ENCODE measurements at regions not wholly inside any gene's neighbourhood (a gene's known extent, or its start where the extent isn't known, plus 50 kb on each side); places are given as distances from the start of the nearest gene placed in this dataset.

DNA sequence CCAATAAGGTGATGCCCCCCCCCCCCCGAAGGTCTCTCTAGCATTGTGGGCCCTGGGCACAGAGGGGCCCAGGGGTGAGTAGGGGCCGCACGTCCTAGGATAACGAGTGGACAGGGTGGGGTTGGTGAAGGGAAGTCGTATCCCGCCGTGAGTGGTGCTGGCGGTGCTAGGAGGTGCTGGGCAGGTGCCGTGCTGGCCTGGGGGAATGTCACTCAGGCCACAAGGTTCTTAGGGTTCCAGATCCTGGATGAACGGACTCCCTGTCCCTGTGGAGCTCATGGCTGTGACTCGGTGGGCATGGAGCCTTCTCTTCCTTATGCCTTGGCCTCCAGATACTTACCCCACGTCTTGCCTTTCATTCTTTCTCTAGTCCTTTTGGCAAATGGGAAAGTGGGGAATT, 157.4 kb upstream of the SOX1 start:
- ChIA-PET CTCF (no interaction called here), POLR2A (no interaction called here)
- no peak for DNase-seq
- Histone ChIP-seq H3K4me1 (ENCODE audit: control insufficient read depth in 2 of 2, insufficient read depth in 2 of 2, low read length in 2 of 2) (no peaks in the 10 kb centered on the region), H3K4me3 (ENCODE audit: low read length) (no peak overlapping the region), H3K9me3 (ENCODE audit: control insufficient read depth in 2 of 3, low read length in 3 of 3) (no peaks in the 10 kb centered on the region), H3K27me3 (ENCODE audit: control insufficient read depth in 2 of 2, insufficient read depth in 2 of 2, low read length in 2 of 2) (no peaks in the 10 kb centered on the region), H3K36me3 (ENCODE audit: control insufficient read depth in 2 of 3, insufficient read depth in 3 of 3, low read length in 3 of 3) (no peaks in the 10 kb centered on the region), H3K27ac (ENCODE audit: low read depth, low read length) (no peak overlapping the region)
- H3K9me3 Mint-ChIP-seq, result peaks cover 0 to 4% (median 0%) of the 10 kb centered on the region in 11 donors
- H3K36me3 Mint-ChIP-seq, result no peaks in the 10 kb centered on the region
- no peak overlapping the region for H3K27ac Mint-ChIP-seq
- H3K27me3 Mint-ChIP-seq, result peaks cover 0 to 51% (median 3%) of the 10 kb centered on the region in 5 donors
- ATAC-seq, result no peak
- no peak overlapping the region for H3K4me3 Mint-ChIP-seq
- peaks cover 0 to 3% (median 0%) of the 10 kb centered on the region in 7 donors for H3K4me1 Mint-ChIP-seq
- intact Hi-C loops (cut with micrococcal nuclease), result no loop called here

DNA sequence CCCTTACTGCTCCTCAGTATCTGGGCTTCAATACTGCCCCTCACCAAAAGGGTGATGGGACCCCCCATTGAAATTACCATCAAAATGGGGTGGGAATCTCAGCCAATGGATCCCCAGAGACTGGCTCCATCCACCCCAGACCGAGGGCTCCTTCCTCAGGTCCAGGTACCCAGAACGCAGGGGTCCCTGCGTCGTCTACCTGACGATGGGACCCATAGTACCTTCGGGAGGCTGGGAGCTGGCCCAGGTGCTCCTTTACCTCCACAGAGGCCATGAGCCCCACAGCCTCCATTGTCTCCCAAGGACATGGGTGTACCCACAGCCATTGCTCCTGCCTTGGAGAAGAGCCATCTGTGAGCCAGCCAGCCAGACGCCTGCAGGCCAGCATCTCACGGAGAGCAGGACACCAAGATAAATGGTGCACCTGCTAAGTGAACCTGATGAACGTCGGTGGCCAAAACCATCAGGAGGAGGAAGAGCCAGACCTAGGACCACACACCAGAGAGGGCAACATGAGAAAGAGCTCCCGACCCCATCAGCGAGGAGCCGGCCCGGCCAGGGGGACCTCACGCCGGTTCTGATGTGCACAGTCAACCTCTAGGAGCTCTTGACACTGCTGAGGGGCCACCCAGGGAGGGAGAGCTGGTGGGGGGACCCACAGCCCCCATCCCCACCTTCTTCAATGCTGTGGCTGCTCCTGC, 156.8 kb upstream of the SOX1 start:
- no peak overlapping the region for H3K4me3 ChIP-seq (ENCODE audit: low read length)
- H3K27me3 ChIP-seq (ENCODE audit: control insufficient read depth in 2 of 2, insufficient read depth in 2 of 2, low read length in 2 of 2), result no peaks in the 10 kb centered on the region
- Mint-ChIP-seq H3K9me3 (peaks cover 0 to 4% (median 0%) of the 10 kb centered on the region in 11 donors), H3K4me3 (no peak overlapping the region), H3K27ac (no peak overlapping the region), H3K36me3 (no peaks in the 10 kb centered on the region), H3K4me1 (peaks cover 0 to 3% (median 0%) of the 10 kb centered on the region in 7 donors), H3K27me3 (peaks cover 0 to 51% (median 3%) of the 10 kb centered on the region in 5 donors)
- ChIA-PET CTCF (no interaction called here), POLR2A (no interaction called here)
- no peaks in the 10 kb centered on the region for H3K36me3 ChIP-seq (ENCODE audit: control insufficient read depth in 2 of 3, insufficient read depth in 3 of 3, low read length in 3 of 3)
- H3K9me3 ChIP-seq (ENCODE audit: control insufficient read depth in 2 of 3, low read length in 3 of 3), result no peaks in the 10 kb centered on the region
- intact Hi-C loops (cut with micrococcal nuclease), result no loop called here
- peak in 1 of 9 donors; percentile 6 for DNase-seq
- H3K27ac ChIP-seq (ENCODE audit: low read depth, low read length), result no peak overlapping the region
- no peak for ATAC-seq
- H3K4me1 ChIP-seq (ENCODE audit: control insufficient read depth in 2 of 2, insufficient read depth in 2 of 2, low read length in 2 of 2), result no peaks in the 10 kb centered on the region

DNA sequence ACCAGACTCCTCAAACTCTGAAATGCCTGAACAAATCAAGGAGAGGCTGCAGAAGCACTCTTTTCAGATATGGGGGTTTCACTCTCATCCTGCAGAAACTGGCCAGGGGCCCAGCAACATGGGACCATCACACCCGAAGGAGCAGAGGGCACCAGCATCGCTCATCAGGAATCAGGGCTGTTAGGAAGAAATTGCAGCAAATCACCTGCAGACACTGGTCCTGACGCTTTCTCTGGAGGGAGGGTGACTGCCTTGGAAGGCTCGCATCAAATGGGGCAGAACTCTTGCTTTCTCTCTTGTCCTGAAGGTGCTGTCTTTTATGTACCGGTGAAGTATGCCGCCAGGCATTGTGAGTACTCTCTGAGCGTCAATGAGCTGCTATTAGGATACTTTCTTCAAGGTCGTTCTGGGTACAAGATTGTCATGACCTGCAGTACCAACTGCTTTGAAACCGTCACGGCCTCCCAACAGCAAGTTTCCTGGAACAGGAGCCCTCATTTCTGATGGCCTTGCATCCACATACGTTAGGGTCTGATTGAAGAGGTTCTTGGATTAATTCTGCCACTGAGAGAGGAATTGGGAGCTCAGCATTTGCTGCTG, 155.7 kb upstream of the SOX1 start:
- no peaks in the 10 kb centered on the region for H3K9me3 ChIP-seq (ENCODE audit: control insufficient read depth in 2 of 3, low read length in 3 of 3)
- Mint-ChIP-seq H3K27ac (no peak overlapping the region), H3K4me1 (peaks cover 0 to 2% (median 0%) of the 10 kb centered on the region in 7 donors), H3K4me3 (no peak overlapping the region), H3K36me3 (no peaks in the 10 kb centered on the region), H3K27me3 (peaks cover 0 to 51% (median 3%) of the 10 kb centered on the region in 5 donors), H3K9me3 (peaks cover 0 to 1% (median 0%) of the 10 kb centered on the region in 11 donors)
- no peaks in the 10 kb centered on the region for H3K27me3 ChIP-seq (ENCODE audit: control insufficient read depth in 2 of 2, insufficient read depth in 2 of 2, low read length in 2 of 2)
- intact Hi-C loops (cut with micrococcal nuclease), result no loop called here
- H3K4me1 ChIP-seq (ENCODE audit: control insufficient read depth in 2 of 2, insufficient read depth in 2 of 2, low read length in 2 of 2), result no peaks in the 10 kb centered on the region
- DNase-seq (peak in 1 of 9 donors; percentile 3), ATAC-seq (no peak)
- no peak overlapping the region for H3K4me3 ChIP-seq (ENCODE audit: low read length)
- no peak overlapping the region for H3K27ac ChIP-seq (ENCODE audit: low read depth, low read length)
- H3K36me3 ChIP-seq (ENCODE audit: control insufficient read depth in 2 of 3, insufficient read depth in 3 of 3, low read length in 3 of 3), result no peaks in the 10 kb centered on the region
- ChIA-PET POLR2A (no interaction called here), CTCF (no interaction called here)

DNA sequence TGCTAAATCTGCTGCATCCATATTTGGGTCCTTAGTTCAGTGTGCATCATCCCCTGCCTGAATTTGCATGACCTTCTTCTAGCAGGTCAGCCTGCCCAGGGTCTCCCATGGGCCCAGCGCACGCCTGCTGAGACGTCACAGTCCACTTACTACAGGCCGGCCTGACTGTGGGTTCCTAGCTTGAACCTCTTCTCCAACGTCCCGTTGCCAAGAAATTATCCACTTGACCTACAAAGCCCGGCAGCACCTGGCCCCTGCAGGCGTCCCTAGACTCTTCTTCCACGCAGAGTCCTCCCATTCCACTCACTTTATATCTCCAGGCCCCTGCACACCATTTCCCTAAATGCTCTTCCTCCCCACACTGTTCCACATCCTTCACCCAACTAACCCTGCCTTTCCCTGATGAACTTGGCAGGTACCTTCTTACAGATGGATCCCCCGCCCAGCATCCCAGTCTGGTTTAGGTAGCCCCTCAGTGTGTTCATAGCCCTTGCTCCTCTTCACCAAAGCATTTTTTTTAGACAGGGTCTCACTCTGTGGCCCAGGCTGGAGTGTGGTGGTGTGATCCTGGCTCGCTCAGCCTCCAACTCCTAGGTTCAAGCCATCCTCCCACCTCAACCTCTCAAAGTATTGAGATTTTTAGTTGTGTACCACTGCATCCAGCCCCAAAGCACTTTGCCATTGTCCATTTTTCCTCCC, 155.0 kb upstream of the SOX1 start:
- Histone ChIP-seq H3K36me3 (ENCODE audit: control insufficient read depth in 2 of 3, insufficient read depth in 3 of 3, low read length in 3 of 3) (no peaks in the 10 kb centered on the region), H3K27ac (ENCODE audit: low read depth, low read length) (no peak overlapping the region), H3K4me1 (ENCODE audit: control insufficient read depth in 2 of 2, insufficient read depth in 2 of 2, low read length in 2 of 2) (no peaks in the 10 kb centered on the region), H3K27me3 (ENCODE audit: control insufficient read depth in 2 of 2, insufficient read depth in 2 of 2, low read length in 2 of 2) (no peaks in the 10 kb centered on the region), H3K9me3 (ENCODE audit: control insufficient read depth in 2 of 3, low read length in 3 of 3) (no peaks in the 10 kb centered on the region), H3K4me3 (ENCODE audit: low read length) (no peak overlapping the region)
- no peak for ATAC-seq
- no peaks in the 10 kb centered on the region for H3K36me3 Mint-ChIP-seq
- H3K9me3 Mint-ChIP-seq, result peaks cover 0 to 1% (median 0%) of the 10 kb centered on the region in 11 donors
- peaks cover 0 to 47% (median 0%) of the 10 kb centered on the region in 5 donors for H3K27me3 Mint-ChIP-seq
- H3K4me3 Mint-ChIP-seq, result no peak overlapping the region
- DNase-seq, result peak in 1 of 9 donors; percentile 3
- peak overlapping the region in 1 of 9 donors; percentile 51 for H3K27ac Mint-ChIP-seq
- POLR2A ChIA-PET, result no interaction called here
- CTCF ChIA-PET, result no interaction called here
- intact Hi-C loops (cut with micrococcal nuclease), result no loop called here
- H3K4me1 Mint-ChIP-seq, result no peaks in the 10 kb centered on the region

GRCh38 chr13:111912453-111912866, 154.5 kb upstream of the SOX1 start:
- Mint-ChIP-seq H3K4me1 (no peaks in the 10 kb centered on the region), H3K9me3 (peaks cover 0 to 1% (median 0%) of the 10 kb centered on the region in 11 donors), H3K36me3 (no peaks in the 10 kb centered on the region), H3K4me3 (no peak overlapping the region), H3K27me3 (peaks cover 0 to 41% (median 0%) of the 10 kb centered on the region in 5 donors), H3K27ac (no peak overlapping the region)
- Histone ChIP-seq H3K36me3 (ENCODE audit: control insufficient read depth in 2 of 3, insufficient read depth in 3 of 3, low read length in 3 of 3) (no peaks in the 10 kb centered on the region), H3K9me3 (ENCODE audit: control insufficient read depth in 2 of 3, low read length in 3 of 3) (no peaks in the 10 kb centered on the region), H3K27ac (ENCODE audit: low read depth, low read length) (no peak overlapping the region), H3K4me1 (ENCODE audit: control insufficient read depth in 2 of 2, insufficient read depth in 2 of 2, low read length in 2 of 2) (no peaks in the 10 kb centered on the region), H3K27me3 (ENCODE audit: control insufficient read depth in 2 of 2, insufficient read depth in 2 of 2, low read length in 2 of 2) (no peaks in the 10 kb centered on the region), H3K4me3 (ENCODE audit: low read length) (no peak overlapping the region)
- ATAC-seq, result no peak
- intact Hi-C loops (cut with micrococcal nuclease), result no loop called here
- DNase-seq, result peak in 1 of 9 donors; percentile 3
- ChIA-PET POLR2A (no interaction called here), CTCF (no interaction called here)

- ChIA-PET CTCF (no interaction called here), POLR2A (no interaction called here)
- H3K9me3 ChIP-seq (ENCODE audit: control insufficient read depth in 2 of 3, low read length in 3 of 3), result no peaks in the 10 kb centered on the region
These were observed 153.8 kb upstream of the SOX1 start for GRCh38 chr13:111912991-111913760.

More at GRCh38 chr13:111912991-111913760, 153.8 kb upstream of the SOX1 start:
- H3K27me3 ChIP-seq (ENCODE audit: control insufficient read depth in 2 of 2, insufficient read depth in 2 of 2, low read length in 2 of 2), result no peaks in the 10 kb centered on the region
- H3K4me3 ChIP-seq (ENCODE audit: low read length), result no peak overlapping the region
- Mint-ChIP-seq H3K4me1 (no peaks in the 10 kb centered on the region), H3K27ac (no peak overlapping the region), H3K36me3 (no peaks in the 10 kb centered on the region), H3K4me3 (no peak overlapping the region), H3K9me3 (peaks cover 0 to 1% (median 0%) of the 10 kb centered on the region in 11 donors), H3K27me3 (peaks cover 0 to 46% (median 0%) of the 10 kb centered on the region in 5 donors)
- intact Hi-C loops (cut with micrococcal nuclease), result no loop called here
- peak in 1 of 9 donors; percentile 16 for DNase-seq
- H3K4me1 ChIP-seq (ENCODE audit: control insufficient read depth in 2 of 2, insufficient read depth in 2 of 2, low read length in 2 of 2), result no peaks in the 10 kb centered on the region
- H3K27ac ChIP-seq (ENCODE audit: low read depth, low read length), result no peak overlapping the region
- ATAC-seq, result no peak
- no peaks in the 10 kb centered on the region for H3K36me3 ChIP-seq (ENCODE audit: control insufficient read depth in 2 of 3, insufficient read depth in 3 of 3, low read length in 3 of 3)

Measured in naive thymus-derived CD4-positive, alpha-beta T cell (primary cell).